ENCODE measurements at regions not wholly inside any gene's neighbourhood (a gene's known extent, or its start where the extent isn't known, plus 50 kb on each side); places are given as distances from the start of the nearest gene placed in this dataset.

GRCh38 chr6:15779726-15780125 lies 116.9 kb upstream of the DTNBP1 start:
- TF ChIP-seq CTCF (IDR thresholded peaks at IDR 0.05) (no peak), NR3C1 (IDR thresholded peaks at IDR 0.05) (no peak), RAD21 (conservative IDR thresholded peaks at IDR 0.05 in 1 of 2, IDR thresholded peaks at IDR 0.05 in 1 of 2) (no peak), EP300 (IDR thresholded peaks at IDR 0.05) (no peak), POLR2A (IDR thresholded peaks at IDR 0.05; ENCODE audit: low read length) (no peak), ESRRA (IDR thresholded peaks at IDR 0.05; ENCODE audit: borderline replicate concordance, low read length) (no peak)

All from A549 (cell line).